K562 (cell line): ENCODE measurements at regions not wholly inside any gene's neighbourhood (a gene's known extent, or its start where the extent isn't known, plus 50 kb on each side); places are given as distances from the start of the nearest gene placed in this dataset.

ENCODE experiments used
- CC2D1A ChIP-seq: fragments of 450-650 bp; IDR thresholded peaks from 2 replicates; pipeline ENCODE4 v1.6.1; 2017; ENCODE audit warnings: mild to moderate bottlenecking
- CTBP1 ChIP-seq: fragments of 450-650 bp; IDR thresholded peaks from 2 replicates; pipeline ENCODE4 v1.6.1; 2016; ENCODE audit warnings: borderline replicate concordance
- GABPA ChIP-seq: fragments of 200-800 bp; sonication (Bioruptor generic); conservative IDR thresholded peaks from 2 replicates; pipeline ENCODE4 v1.6.1; 2016; ENCODE audit warnings: low read depth, missing genetic modification characterization, missing compliant biosample characterization
- MEF2A ChIP-seq: IDR thresholded peaks from 2 replicates; pipeline ENCODE4 v1.6.1; 2011; ENCODE audit warnings: low read depth, mild to moderate bottlenecking, low read length, moderate library complexity; ENCODE audit not compliant: control insufficient read depth
- MTA2 ChIP-seq: fragments of 450-650 bp; IDR thresholded peaks from 2 replicates; pipeline ENCODE4 v1.6.1; 2016; ENCODE audit warnings: low read depth
- NFE2 ChIP-seq: IDR thresholded peaks from 2 replicates; pipeline ENCODE4 v1.6.1; 2014; ENCODE audit warnings: antibody characterized with exemption, low read depth
- NFIX ChIP-seq: fragments of 250-450 bp; sonication (Bioruptor Pico); IDR thresholded peaks from 2 replicates; pipeline ENCODE4 v1.4.0; 2020; ENCODE audit warnings: low read depth, mild to moderate bottlenecking, moderate library complexity
- PYGO2 ChIP-seq: fragments of 450-650 bp; IDR thresholded peaks from 2 replicates; pipeline ENCODE4 v1.6.1; 2016; ENCODE audit warnings: mild to moderate bottlenecking, missing genetic modification characterization, moderate library complexity, missing compliant biosample characterization
- ZNF24 ChIP-seq: fragments of 450-650 bp; IDR thresholded peaks from 2 replicates; pipeline ENCODE4 v1.6.1; 2016
- ZNF3 ChIP-seq: fragments of 250-450 bp; sonication (Bioruptor Pico); IDR thresholded peaks from 2 replicates; pipeline ENCODE4 v1.5.0; 2021; ENCODE audit warnings: mild to moderate bottlenecking, moderate library complexity
- ZNF518B ChIP-seq: fragments of 250-450 bp; sonication (Bioruptor Pico); IDR thresholded peaks from 2 replicates; pipeline ENCODE4 v1.5.0; 2021; ENCODE audit warnings: mild to moderate bottlenecking, moderate library complexity
- ZNF830 ChIP-seq: fragments of 250-450 bp; sonication (Bioruptor Pico); IDR thresholded peaks from 2 replicates; pipeline ENCODE4 v1.5.0; 2021; ENCODE audit warnings: mild to moderate bottlenecking
- TF ChIP-seq, protein P1 (sequence below): fragments of 150-350 bp; IDR thresholded peaks from 2 replicates; pipeline ENCODE4 v1.6.1; 2014; ENCODE audit warnings: low read depth, mild to moderate bottlenecking, low read length, borderline replicate concordance

- no peak for TF ChIP-seq ZNF518B (CRISPR knock-in tag)
- TF ChIP-seq NFIX (CRISPR knock-in tag): no peak
- TF ChIP-seq, protein P1, sequence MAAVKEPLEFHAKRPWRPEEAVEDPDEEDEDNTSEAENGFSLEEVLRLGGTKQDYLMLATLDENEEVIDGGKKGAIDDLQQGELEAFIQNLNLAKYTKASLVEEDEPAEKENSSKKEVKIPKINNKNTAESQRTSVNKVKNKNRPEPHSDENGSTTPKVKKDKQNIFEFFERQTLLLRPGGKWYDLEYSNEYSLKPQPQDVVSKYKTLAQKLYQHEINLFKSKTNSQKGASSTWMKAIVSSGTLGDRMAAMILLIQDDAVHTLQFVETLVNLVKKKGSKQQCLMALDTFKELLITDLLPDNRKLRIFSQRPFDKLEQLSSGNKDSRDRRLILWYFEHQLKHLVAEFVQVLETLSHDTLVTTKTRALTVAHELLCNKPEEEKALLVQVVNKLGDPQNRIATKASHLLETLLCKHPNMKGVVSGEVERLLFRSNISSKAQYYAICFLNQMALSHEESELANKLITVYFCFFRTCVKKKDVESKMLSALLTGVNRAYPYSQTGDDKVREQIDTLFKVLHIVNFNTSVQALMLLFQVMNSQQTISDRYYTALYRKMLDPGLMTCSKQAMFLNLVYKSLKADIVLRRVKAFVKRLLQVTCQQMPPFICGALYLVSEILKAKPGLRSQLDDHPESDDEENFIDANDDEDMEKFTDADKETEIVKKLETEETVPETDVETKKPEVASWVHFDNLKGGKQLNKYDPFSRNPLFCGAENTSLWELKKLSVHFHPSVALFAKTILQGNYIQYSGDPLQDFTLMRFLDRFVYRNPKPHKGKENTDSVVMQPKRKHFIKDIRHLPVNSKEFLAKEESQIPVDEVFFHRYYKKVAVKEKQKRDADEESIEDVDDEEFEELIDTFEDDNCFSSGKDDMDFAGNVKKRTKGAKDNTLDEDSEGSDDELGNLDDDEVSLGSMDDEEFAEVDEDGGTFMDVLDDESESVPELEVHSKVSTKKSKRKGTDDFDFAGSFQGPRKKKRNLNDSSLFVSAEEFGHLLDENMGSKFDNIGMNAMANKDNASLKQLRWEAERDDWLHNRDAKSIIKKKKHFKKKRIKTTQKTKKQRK: no peak
- no peak for TF ChIP-seq PYGO2 (tag)
- no peak for TF ChIP-seq MTA2
- TF ChIP-seq ZNF830: no peak
- TF ChIP-seq ZNF3 (CRISPR knock-in tag): no peak
- TF ChIP-seq NFE2: no peak
- TF ChIP-seq MEF2A: no peak
- TF ChIP-seq CC2D1A: no peak
- TF ChIP-seq CTBP1: peak; percentile 51; the same call in 1 of the 2 replicates
- TF ChIP-seq GABPA (tag): no peak
- peak; percentile 68; the same call in 1 of the 2 replicates for TF ChIP-seq ZNF24
Observed at GRCh38 chr6:105748737-105749161, 337.4 kb upstream of the PRDM1 start (continued).
